ENCODE measurements at regions not wholly inside any gene's neighbourhood (a gene's known extent, or its start where the extent isn't known, plus 50 kb on each side); places are given as distances from the start of the nearest gene placed in this dataset.

DNA sequence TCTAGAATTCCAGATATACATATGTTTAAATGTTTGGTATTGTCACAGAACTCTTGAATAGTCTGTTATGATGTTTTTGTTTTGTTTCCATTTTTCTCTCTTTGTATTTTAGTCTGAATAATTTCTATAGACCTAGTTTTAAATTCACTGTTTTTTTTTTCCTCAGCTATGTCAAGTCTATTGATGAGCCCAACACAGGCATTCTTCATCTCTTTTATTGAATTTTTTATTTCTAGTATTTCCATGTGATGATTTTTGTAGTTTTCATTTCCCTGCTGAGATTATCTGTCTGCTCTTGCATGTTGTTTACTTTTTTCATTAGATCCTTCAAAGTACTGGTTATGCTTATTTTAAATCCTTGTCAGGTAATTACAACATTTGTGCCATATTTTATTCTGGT lies 254.7 kb downstream of the C1D start:
- in situ Hi-C loops (cut with MboI; ENCODE audit: low sequenced_read_pairs): no loop called here

DNA sequence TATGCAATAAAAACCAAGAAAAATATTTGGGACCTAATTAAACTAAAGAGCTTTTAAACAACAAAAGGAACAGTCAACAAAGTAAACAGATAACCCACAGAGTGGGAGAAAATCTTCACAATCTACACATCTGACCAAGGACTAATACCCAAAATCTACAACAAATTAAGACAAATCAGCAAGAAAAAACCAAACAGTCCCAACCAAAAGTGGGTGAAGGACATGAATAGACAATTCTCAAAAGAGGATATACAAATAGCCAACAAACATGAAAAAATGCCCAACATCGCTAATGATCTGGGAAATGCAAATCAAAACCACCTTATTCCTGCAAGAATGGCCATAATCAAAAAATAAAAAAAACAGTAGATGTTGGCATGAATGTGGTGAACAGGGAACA lies 250.1 kb downstream of the C1D start:
- in situ Hi-C loops (cut with MboI; ENCODE audit: low sequenced_read_pairs): no loop called here

DNA sequence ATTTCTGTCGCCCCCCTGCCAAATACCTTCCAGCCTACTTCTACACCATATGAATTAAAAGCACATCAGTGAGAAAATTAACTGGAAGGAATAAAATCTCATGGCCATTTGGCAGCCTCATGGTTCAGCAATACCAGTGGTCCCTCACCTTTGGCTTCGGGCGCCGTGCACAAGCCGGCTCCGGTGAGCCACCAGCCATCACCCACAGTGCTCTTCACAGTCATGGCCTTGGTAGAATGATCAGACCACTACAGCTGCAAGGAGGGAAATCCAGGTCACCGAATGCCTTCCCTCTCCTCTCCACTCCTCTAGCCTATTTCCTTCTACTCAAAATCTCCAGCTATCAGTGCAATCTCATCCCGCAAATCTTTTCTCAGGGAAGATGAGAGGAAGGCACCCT lies 239.1 kb downstream of the C1D start:
- in situ Hi-C loops (cut with MboI; ENCODE audit: low sequenced_read_pairs): no loop called here

DNA sequence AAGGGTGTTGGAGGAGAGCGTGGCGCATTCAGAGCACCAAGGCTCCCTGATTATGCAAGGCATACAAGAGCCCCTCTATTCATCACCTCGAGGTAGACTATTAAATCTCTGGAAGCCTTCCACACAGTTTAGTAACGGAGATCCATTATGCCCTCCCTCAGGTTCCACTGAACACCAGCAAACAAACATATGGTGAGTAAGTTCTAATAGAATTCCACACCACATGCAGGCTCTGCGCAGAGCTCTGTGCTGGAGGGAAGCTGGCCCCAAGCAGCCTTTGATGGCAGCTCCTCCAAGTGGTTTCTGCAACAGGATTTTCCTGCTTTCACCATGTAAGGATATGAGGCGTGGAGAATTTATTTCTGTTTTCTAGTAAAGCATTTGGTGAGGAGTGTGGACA lies 238.6 kb downstream of the C1D start:
- in situ Hi-C loops (cut with MboI; ENCODE audit: low sequenced_read_pairs): no loop called here

DNA sequence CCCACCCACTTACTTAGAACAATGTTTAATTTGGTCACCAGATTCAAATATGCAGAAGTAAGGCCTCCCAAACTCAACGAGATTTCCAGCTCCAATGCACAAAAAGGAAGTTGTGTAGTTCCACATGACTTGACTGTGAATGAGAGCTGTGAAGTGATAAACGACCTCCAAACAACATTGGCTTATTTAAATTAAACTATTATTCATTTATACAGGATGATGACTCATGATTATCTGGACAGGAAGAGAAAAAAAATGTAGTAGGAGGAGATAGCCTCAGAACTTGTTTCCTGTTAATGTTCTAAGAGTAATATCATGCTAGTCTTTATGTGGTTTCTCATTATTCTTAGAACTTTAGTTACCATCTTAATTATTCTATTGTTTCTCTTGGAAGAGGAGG lies 237.3 kb downstream of the C1D start:
- in situ Hi-C loops (cut with MboI; ENCODE audit: low sequenced_read_pairs): loop anchor here (25.0 kb wide), 2 partner anchors 238 to 1388 kb away; partner anchors contain the start of gene MEIS1

DNA sequence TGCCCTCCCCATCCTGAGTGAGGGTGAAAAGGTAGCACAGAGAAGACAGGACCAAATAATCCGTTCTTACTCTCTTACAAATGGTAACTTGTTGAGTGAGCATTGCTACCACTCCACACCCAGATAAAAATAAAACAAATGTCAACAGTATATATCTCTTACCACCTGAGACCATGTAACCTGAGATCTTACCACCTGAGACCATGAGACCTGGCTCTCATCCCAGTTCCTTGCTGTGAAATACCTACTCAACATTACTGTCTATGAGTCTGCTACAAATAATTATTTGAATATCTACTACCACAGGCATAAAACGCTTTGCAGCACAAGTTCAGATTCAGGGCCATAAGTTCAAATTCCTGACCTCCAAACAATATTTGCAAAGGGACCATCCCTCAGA lies 234.7 kb downstream of the C1D start:
- in situ Hi-C loops (cut with MboI; ENCODE audit: low sequenced_read_pairs): loop anchor here (25.0 kb wide), 2 partner anchors 241 to 1391 kb away; partner anchors contain the start of gene MEIS1

DNA sequence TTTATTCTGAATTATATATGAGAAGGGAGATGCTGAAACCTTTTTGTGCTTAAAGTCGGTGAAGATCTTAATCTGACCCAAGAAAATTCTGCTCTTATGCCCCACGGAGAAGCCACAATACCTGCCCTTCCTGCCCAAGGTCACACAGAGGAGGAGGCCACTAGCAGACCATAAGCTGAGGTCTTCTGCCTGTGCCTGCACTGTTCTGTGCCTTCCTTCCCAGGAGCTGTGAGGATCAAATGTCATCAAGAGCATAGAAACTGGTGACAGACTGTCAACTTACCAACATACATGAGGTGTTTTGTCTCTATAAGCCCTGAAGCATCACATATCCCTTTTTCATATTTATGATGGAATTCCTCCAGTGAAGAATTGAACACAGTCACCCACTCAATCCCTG lies 233.3 kb downstream of the C1D start:
- in situ Hi-C loops (cut with MboI; ENCODE audit: low sequenced_read_pairs): loop anchor here (25.0 kb wide), 2 partner anchors 242 to 1392 kb away; partner anchors contain the start of gene MEIS1

DNA sequence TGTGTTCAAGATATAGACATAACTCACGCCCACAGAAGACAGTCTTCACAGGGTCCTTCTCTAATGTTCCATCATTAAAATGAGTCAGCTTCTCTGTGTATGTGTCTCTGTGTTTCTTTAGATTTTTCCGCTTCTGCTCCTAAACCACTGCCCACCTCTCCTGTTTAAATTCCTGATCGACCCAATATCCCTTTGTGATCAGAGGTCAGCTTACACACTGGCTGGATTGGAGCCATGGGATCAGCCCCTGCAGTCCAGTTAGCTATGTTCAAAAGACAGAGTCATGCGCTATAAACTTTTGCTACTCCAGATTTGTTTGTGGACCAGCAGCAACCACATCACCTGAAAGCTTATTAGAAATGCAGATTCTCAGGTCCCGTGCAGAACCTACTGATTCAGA lies 229.2 kb downstream of the C1D start:
- in situ Hi-C loops (cut with MboI; ENCODE audit: low sequenced_read_pairs): loop anchor here (25.0 kb wide), 2 partner anchors 246 to 1396 kb away; partner anchors contain the start of gene MEIS1

DNA sequence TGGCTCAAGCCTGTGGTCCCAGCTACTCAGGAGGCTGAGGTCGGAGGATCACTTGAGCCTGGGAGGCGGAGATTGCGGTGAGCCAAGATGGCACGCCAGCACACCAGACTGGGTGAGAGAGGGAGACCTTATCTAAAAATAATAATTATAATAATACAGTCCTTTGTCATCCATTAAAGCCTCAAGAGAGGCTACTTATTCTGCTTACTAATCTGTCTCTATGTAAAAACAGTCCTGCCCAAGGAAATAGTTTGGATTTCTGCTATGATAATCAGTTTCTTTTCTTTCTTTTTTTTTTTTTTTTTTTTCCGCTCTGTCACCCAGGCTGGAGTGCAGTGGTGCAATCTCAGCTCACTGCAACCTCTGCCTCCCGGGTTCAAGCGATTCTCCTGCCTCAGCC lies 228.3 kb downstream of the C1D start:
- in situ Hi-C loops (cut with MboI; ENCODE audit: low sequenced_read_pairs): loop anchor here (25.0 kb wide), 2 partner anchors 247 to 1397 kb away; partner anchors contain the start of gene MEIS1

DNA sequence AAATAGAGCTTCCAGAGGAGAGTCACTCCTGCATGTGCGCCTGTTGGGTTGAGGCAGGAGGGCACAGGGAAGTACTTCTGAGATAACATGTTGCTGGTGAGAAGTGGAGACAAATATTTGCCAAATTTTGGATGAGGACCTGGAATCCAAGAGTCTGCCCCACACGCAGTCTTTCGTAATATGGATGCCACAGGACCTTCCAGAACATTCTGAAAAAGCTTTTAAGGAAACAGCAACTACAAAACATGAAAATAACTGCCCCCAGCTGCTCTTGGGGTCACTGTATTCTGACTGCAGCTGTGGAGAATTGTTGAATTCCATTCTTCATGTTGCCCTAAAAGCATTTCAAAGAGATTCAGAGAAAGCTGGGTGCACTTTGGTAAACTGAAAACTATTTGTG lies 227.5 kb downstream of the C1D start:
- in situ Hi-C loops (cut with MboI; ENCODE audit: low sequenced_read_pairs): loop anchor here (25.0 kb wide), 2 partner anchors 248 to 1398 kb away; partner anchors contain the start of gene MEIS1

DNA sequence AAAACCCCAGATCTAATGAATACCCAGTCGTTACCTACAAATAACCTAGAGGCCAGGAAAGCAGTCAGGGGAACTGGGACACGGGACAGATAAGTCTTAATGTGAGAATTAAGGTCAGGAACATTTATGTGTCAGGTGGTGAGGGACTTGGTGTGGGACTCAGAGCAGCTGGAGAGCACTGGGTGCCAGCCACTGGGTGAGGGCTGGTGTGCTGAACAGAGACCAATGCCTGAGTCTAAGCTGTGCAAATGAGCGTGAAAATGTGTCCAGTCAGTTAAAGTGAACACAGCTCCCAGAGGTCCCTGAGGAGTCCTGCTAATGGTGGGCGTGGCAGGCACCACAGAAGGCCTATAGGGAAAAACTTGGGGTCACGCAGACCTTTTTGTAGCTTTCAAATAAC lies 225.9 kb downstream of the C1D start:
- in situ Hi-C loops (cut with MboI; ENCODE audit: low sequenced_read_pairs): loop anchor here (25.0 kb wide), 2 partner anchors 250 to 1400 kb away; partner anchors contain the start of gene MEIS1

DNA sequence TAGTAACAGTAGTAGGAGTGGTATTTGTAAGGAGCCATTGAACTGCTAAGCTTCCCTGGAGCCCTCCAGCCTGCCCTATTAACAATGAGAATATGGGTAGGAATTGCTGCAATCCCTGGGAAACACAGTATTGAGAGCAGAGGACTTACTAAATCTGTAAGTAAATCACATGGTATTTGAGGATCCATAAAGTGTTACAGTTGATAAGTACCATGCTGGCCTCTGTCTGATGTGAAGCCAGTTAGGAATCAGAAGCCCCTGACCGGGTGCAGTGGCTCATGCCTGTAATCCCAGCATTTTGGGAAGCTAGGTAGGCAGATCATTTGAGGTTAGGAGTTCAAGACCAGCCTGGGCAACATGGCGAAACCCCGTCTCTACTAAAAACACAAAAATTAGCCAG lies 224.6 kb downstream of the C1D start:
- in situ Hi-C loops (cut with MboI; ENCODE audit: low sequenced_read_pairs): loop anchor here (25.0 kb wide), 2 partner anchors 251 to 1401 kb away; partner anchors contain the start of gene MEIS1

DNA sequence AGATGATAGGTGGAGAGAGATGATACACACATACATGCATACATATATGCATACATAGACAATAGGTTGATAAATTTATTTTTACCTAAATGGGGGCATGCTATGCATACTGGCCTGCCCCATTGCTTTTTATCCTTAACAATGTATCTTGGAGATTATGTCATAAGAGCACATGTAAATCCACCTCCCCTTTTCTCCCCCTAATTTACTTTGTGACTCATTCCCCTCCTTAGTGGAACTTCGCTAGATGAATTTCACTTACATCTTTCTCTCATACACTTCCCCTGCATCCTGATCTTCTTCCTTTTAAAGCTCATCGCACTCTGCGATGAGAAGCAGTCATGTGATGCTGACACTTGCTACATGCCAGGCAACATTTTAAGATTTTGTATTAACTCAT lies 223.6 kb downstream of the C1D start:
- in situ Hi-C loops (cut with MboI; ENCODE audit: low sequenced_read_pairs): loop anchor here (25.0 kb wide), 2 partner anchors 252 to 1402 kb away; partner anchors contain the start of gene MEIS1

DNA sequence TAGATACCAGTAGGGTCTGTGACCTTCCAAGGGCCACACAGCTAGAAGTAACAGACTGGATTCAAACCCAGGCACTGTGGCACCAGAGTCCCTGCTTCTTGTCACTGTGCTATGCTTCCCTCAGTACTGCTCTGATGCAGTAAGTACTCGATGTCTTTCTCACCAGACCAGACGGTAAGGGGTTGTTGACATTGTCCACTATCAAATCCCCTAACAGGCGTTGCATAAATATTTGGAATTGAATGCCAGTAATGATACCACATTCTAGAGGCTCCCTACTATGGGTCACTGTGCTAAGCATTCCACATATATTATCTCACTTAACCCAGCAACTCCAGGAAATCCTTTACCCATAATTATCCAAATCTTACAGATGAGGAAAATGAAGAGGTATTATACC lies 223.1 kb downstream of the C1D start:
- in situ Hi-C loops (cut with MboI; ENCODE audit: low sequenced_read_pairs): loop anchor here (25.0 kb wide), 2 partner anchors 252 to 1402 kb away; partner anchors contain the start of gene MEIS1

DNA sequence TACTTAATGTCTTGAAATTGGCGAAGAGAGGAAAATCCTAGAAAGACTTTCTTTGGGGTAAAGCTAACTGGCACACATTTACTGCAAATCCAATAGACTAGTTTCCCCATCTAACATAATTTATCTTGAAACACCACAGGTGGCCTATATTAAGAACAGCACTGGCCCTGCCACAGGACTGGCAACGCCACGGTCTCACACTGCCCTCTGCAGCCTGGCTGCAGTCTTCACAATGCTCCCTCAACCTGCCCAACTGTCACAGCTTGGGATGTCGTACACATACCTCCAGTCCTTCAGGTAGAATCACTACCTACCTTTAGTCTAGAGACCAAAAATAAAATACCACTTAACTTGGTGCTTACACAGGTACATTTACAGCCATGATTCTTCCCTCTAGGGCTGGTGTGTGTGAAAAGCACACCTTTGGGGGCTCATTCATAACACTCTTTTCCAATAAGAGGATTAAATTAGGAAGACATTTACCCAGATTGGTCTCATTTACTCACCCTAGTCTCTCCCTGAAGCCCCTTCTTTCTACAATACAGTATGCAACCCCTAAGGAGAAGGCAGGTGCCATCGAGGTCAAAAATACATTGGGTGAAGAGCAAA lies 222.2 kb downstream of the C1D start:
- in situ Hi-C loops (cut with MboI; ENCODE audit: low sequenced_read_pairs): loop anchor here (25.0 kb wide), 2 partner anchors 253 to 1403 kb away; partner anchors contain the start of gene MEIS1

DNA sequence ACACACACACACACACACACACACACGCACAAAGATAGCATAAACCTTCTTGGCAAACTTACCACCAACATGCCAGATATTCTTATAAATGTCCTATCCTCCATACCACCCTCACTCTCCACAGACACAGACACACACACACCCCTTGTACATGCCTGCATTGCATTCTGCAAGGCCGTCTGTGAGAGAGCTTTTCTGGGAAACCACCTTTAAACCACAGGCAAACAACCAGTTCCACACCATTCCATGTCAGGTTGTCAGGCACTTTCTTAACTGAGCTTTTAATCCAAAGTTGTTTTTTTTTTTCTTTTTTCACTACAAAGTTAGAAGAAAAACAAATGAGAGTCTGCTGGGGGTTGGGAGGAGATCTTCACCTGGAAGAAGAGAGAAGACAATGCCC lies 221.1 kb downstream of the C1D start:
- in situ Hi-C loops (cut with MboI; ENCODE audit: low sequenced_read_pairs): loop anchor here (25.0 kb wide), 2 partner anchors 254 to 1404 kb away; partner anchors contain the start of gene MEIS1

DNA sequence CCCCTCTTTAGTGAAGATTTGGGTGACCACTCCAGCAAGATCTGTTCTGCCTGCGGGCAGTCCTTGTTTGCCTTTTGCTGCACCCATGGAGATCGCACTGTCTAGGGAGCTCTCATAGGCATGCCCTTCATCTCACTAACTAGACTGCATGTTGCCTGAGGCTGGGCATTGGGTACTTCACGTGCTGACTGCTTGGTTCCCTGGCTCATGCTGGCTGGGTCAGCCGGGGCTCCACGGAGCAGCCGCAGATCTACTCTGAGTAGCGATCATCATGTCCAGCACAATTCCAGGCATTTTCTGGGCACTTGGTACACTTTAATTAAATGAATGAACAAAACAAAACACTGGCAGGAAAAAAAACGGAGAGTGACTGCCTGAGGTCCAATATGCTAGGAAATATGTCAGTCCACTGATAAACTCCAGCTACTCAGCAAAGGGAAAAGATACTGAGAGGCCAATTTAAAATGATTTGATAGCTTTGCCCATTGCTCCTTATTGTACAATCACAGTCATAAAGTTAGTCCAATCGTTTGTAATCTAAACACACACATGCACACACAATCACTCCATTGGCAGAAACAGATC lies 220.3 kb downstream of the C1D start:
- in situ Hi-C loops (cut with MboI; ENCODE audit: low sequenced_read_pairs): loop anchor here (25.0 kb wide), 2 partner anchors 255 to 1405 kb away; partner anchors contain the start of gene MEIS1

DNA sequence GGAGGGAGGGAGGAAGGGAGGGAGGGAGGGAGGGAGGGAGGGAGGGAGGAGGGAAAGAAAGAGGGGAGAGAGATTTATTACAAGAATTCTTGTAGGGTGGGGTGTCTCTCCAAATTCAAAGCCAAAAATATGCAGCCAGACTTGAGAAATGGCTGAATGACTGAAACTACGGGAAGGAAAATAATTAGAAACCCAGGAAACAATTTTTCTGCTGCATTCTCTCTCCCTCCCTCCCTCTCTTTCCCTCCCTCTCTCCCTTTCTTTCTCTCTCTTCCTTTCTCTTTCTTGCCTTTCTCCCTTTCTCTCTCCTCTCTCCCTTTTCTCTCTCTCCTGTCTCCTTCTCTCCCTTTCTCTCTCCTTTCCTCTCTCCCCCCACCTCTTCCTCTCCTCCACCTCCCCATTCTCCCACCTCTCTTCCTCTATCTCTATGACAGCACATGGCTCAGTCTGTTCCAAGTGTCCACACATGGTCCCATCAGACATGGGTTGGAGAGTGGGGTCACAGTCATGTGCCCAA lies 218.7 kb downstream of the C1D start:
- in situ Hi-C loops (cut with MboI; ENCODE audit: low sequenced_read_pairs): loop anchor here (25.0 kb wide), 2 partner anchors 257 to 1407 kb away; partner anchors contain the start of gene MEIS1

DNA sequence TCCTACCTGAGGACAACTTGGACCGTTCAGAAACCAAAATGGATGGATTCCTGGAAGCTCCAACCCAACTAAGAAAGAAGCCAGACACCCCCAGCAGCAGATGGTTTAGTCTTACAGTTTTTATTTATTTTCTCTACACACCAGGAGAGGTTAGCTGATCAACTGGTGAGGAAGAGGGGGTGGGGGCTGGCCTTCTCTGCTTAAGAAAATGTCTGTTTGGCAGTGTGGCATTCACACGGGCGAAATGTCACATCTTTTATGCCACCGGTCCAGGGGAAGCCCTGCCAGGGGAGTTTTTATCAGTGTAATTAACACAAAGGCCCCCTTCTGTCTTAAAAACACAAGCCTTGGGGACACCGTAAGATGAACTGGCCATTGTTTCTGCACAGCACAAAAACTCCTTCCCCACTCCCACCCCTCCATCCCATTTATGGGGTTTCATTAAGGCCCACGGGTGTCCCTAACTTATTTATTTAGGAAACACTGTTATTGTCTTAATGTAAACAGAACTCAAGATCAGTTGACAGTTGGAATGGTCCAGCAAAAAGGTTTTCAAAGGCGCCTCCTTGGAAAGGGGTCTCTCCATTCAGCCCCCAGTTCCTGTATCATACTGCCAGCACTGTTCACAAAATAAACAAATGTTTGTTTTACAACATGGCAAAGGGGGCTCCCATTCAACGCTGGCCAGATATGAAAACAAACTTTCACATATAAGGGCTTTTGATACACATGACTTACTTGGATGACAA lies 217.0 kb downstream of the C1D start:
- in situ Hi-C loops (cut with MboI; ENCODE audit: low sequenced_read_pairs): loop anchor here (25.0 kb wide), 2 partner anchors 258 to 1408 kb away; partner anchors contain the start of gene MEIS1

DNA sequence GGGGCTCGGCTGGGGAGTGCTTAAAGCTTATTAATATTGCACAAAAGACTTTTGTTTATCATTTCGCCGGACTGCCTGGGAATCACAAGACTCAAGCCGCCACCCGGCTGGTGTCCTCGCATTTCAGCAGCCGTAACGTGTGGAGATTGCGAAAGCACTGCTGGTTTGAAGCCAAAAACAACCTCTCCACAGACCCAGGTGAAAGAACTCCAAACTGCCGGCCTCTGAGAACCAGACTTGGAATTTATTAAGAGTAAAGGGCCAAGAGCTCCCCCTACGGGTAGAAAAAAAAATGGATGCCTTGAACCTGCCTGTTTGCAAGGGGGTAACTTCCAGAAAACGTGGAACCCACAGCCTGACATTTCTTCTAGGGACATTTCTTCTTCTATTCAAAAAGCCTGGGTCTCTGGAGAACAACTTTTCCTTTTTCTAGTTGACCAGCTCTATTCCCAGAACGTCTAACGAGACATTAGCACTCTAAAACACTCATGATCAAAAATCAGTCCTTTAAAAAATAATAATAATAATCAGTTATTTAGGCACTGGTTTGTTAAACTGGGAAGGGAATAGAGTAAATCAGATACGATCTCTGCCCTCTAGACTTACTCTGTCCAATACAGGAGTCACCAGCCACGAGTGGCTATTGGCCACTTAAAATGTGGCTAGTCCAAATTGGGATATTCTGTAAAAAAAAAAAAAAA lies 216.3 kb downstream of the C1D start:
- in situ Hi-C loops (cut with MboI; ENCODE audit: low sequenced_read_pairs): loop anchor here (25.0 kb wide), 2 partner anchors 259 to 1409 kb away; partner anchors contain the start of gene MEIS1
